NCI-H460 (cell line): ENCODE measurements at regions not wholly inside any gene's neighbourhood (a gene's known extent, or its start where the extent isn't known, plus 50 kb on each side); places are given as distances from the start of the nearest gene placed in this dataset.

Experiments
- DNase-seq: peaks from one replicate; pipeline ENCODE4 v3.0.0-alpha.2; 2016; ENCODE audit warnings: low read depth; ENCODE audit errors: extremely low read depth

- no peak for DNase-seq
These were observed 219.5 kb upstream of the CDH10 start for GRCh38 chr5:24864244-24864643.

- DNase-seq: no peak
These were observed 217.3 kb upstream of the CDH10 start for GRCh38 chr5:24862117-24862516.

GRCh38 chr5:24855485-24855884, 210.7 kb upstream of the CDH10 start:
- DNase-seq: no peak

GRCh38 chr5:24854850-24855249, 210.1 kb upstream of the CDH10 start:
- DNase-seq: no peak

- DNase-seq: no peak
These were observed 209.6 kb upstream of the CDH10 start for GRCh38 chr5:24854350-24854749.

- DNase-seq: no peak
These were observed 206.2 kb upstream of the CDH10 start for GRCh38 chr5:24850926-24851486.

GRCh38 chr5:24849210-24849609, 204.4 kb upstream of the CDH10 start:
- DNase-seq: no peak

- peak; percentile 32 for DNase-seq
These were observed 187.2 kb upstream of the CDH10 start for GRCh38 chr5:24831989-24832388.

- DNase-seq: peak; percentile 7
These were observed 178.8 kb upstream of the CDH10 start for GRCh38 chr5:24823625-24824024.

- no peak for DNase-seq
These were observed 175.1 kb upstream of the CDH10 start for GRCh38 chr5:24819841-24820240.

GRCh38 chr5:24817966-24818365, 173.2 kb upstream of the CDH10 start:
- DNase-seq: no peak

GRCh38 chr5:24816206-24816605, 171.4 kb upstream of the CDH10 start:
- no peak for DNase-seq

GRCh38 chr5:24805230-24805629, 160.5 kb upstream of the CDH10 start:
- DNase-seq: no peak

- no peak for DNase-seq
These were observed 159.5 kb upstream of the CDH10 start for GRCh38 chr5:24804221-24804681.

GRCh38 chr5:24791326-24791725, 146.5 kb upstream of the CDH10 start:
- no peak for DNase-seq

- no peak for DNase-seq
These were observed 145.0 kb upstream of the CDH10 start for GRCh38 chr5:24789611-24790351.

- DNase-seq: peak; percentile 11
These were observed 144.2 kb upstream of the CDH10 start for GRCh38 chr5:24788829-24789514.

GRCh38 chr5:24786108-24786507, 141.3 kb upstream of the CDH10 start:
- no peak for DNase-seq

GRCh38 chr5:24783596-24783995, 138.8 kb upstream of the CDH10 start:
- DNase-seq: no peak

- no peak for DNase-seq
These were observed 132.6 kb upstream of the CDH10 start for GRCh38 chr5:24777392-24777791.

- peak; percentile 15 for DNase-seq
These were observed 128.5 kb upstream of the CDH10 start for GRCh38 chr5:24773261-24773660.

- DNase-seq: no peak
These were observed 122.3 kb upstream of the CDH10 start for GRCh38 chr5:24767086-24767485.
